GM19463 (cell line): ENCODE measurements at regions not wholly inside any gene's neighbourhood (a gene's known extent, or its start where the extent isn't known, plus 50 kb on each side); places are given as distances from the start of the nearest gene placed in this dataset.

Source experiments
- ATAC-seq: cut with Tn5 transposase; IDR thresholded peaks from one replicate; pipeline ENCODE4 v1.9.1; 2021; ENCODE audit warnings: mild to moderate bottlenecking, moderate library complexity; ENCODE audit not compliant: unreplicated experiment

DNA sequence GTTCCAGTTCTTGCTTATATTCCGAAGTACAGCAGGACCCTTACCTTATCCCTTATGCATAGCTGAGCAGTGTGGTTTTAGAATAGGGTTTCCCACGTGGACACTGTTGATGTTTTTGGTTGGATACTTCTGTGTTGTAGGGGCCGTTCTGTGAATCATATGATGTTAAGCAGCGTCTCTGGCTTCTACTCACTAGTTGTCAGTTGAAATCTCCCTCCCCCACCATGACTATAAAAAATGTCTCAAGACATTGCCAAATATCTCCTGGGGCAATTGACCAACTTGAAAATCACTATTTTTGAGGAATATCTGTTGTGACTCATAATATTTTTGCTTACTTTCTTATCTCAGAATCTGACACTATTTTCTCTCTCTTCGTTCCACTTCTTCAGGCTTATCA, 713.7 kb downstream of the TSN start:
- no peak for ATAC-seq

DNA sequence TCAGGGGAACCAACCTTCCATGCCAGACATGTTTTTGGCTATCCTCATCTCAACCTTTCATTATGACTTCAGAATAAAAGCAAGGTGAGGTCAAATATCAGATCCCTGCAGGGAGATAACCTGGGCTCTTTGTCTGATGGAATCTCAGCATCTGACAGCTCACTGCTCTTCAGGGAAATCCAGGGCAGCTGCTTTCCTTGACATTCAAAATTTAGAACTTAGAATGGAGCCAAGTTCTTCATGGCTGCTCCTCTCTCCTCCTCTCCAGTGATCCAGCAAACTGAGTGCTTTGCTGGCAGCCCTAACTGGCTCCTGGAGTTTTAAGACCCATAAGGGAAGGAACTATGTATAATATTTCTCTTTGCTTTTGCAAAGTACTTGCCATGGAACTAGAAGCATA, 716.3 kb downstream of the TSN start:
- ATAC-seq: no peak

DNA sequence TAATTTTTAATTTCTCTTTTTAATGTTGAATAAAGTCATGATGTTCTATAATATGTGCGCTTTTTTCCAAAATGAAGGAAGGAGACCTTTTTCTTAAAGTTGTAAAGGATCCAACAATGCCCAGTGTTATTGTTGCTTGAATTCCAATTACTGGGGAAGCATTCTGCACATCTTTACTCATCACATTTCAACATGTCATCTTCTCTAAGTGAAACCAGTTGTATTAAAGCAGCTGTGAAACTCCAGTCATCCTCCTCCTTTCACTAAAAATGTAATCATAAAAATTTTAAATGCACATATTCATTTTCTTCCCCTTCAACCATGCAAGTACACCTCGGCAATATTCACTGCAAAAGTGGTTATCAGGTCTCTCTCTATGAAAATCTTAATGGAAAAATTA, 722.7 kb downstream of the TSN start:
- ATAC-seq: no peak

DNA sequence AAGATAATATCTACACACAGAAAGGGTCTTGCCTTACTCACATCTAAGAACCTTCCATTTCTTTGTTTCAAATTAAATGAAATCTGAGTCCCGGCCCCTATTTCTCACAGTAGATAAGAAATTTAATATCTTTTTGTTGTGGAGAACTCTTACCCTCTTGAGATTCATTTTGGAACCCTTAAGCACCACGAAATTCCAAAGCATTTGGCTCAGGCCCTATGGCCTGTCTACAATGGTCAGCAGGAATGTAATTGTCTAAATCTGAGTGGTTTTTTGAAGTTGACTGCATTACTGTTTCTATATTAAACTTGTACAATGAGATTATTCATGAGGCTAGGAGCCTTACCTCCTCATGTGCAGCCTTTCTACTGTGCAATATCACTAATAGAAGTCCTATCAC, 723.3 kb downstream of the TSN start:
- no peak for ATAC-seq

DNA sequence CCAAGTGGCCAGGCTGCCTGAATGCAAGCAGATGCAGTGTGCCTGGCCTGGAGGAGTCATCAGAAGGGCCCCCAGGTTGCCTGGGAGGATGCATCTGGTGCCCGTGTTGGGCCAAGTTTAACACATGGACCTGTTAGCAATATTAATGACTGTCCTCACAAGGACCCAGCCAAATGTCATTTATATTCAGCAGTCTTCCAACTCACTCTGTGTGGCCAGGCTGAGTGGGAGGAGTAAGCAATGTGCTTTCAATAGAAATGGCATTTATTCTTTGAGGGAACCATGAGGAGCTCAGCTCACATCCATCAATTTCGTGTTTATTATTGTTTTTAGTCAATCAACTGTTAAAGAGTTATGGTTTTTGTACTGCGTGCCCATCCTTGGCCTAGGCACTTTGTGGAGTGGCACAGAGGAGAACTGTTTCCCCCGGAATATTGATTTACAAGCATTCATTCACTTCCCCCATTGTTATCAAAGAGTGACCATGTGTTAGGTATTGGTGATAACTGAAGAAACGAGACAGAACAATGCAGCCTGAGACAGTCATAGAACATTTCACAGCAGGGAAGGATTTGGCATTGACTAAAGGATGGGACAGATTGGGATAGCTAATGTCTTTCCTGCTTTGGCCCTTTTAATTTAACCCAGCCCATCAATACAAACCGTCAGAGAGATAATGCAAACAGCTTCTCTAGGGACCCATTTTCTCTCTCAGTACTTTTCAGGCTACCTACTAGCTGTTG, 725.2 kb downstream of the TSN start:
- no peak for ATAC-seq

DNA sequence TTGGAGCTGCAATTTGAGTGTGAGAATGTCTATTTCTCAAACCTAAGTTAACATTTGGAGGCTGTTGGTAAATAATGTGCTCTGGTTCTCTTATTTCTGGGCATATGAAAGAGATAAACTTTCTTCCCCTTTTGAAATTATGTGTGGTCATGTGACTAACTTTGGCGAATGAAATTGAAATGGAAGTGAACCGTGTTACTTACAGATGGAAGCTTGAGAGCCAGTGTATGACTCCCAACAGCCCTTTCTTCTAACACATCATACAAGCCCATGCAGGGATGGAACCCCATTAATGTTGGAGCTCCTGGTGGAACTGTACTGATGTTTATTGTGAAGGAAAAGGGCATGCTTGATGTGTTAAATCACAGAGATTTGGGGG, 725.8 kb downstream of the TSN start:
- ATAC-seq: no peak

DNA sequence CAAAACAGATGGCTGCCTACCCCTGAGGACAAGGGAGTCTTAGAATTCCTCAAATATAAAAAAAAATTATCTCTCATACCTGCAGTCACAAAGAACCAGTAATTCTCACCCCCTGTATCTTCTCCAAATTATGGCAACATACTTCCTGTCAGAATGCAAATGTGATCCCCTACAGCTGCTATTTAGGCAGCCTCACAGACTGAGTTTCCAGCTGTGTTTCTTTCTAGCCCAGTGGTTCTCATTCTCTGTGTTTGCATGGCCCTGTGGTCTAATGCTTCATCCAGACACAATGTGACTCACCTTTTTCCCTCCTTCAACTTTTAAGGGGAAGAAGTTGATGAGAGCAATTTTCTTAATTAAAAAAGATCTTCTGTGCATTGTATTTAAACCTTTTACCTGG, 726.3 kb downstream of the TSN start:
- peak; percentile 71 for ATAC-seq

DNA sequence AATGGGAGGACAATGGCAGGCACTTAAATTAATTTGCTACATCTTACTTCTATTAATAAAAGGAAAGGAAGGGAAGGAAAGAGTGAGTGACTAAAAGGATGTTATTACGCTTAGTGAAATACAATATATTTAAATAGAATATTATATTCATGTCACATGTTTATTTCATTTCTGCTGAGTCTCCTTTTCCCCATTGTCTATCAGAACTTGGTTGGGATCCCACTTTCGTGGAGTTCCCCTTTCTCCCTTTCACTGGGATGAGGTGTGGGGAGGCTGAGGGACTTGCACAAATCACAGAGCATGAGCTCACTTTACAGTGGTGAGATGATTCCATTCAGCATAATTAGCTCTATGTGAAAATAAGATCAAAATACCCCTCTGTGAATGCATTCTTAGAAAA, 730.6 kb downstream of the TSN start:
- no peak for ATAC-seq

DNA sequence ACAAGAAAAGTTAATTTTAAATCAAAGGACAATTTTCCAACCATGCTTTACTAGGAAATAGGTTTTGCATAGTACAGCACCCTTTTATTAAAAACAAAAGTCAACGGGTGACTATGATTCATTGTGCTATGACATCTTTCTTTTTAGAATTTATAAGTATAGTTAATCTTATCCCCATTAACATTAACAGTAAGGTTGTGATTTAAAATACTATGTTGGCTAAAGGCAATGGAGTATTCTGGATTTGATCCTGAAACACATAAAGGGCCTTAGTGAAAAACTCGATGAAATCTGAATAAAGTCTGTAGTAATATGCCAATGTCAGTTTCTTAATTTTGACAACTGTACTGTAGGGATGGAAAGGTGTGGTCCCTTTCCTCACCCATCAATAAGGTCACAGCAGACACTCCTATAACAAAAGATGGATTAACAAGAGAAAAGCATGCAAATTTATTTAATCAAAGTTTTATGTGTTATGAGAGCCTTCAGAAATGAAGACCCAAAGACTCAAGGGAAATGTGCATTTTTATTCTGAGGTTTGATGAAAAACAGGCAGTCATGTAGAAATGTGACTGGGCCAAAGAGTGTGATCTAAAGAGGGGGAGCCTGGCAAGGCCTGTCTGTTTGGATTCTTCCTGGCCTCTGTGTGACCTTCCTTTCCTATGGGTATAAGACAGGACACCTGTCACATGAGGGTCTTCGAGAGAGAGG, 731.4 kb downstream of the TSN start:
- ATAC-seq: no peak

DNA sequence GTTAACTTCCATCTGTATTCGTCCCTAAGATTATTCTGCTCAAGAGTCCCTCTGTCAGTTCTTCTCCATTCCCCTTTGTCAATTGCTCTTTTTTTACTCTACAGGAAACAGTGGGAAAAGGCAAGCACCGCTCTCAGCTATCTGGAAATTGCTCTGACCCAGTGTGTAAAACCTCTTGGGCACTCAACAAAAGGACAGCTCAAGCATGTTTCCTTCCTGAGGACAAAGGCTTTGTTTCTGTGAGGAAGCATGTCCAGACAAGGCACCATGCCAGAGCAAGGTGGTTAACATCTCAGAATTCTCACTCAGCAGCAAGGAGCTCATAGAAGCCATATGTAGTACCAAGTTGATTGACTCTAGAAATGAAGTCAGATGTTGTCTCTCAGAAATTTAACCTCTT, 735.6 kb downstream of the TSN start:
- ATAC-seq: no peak

DNA sequence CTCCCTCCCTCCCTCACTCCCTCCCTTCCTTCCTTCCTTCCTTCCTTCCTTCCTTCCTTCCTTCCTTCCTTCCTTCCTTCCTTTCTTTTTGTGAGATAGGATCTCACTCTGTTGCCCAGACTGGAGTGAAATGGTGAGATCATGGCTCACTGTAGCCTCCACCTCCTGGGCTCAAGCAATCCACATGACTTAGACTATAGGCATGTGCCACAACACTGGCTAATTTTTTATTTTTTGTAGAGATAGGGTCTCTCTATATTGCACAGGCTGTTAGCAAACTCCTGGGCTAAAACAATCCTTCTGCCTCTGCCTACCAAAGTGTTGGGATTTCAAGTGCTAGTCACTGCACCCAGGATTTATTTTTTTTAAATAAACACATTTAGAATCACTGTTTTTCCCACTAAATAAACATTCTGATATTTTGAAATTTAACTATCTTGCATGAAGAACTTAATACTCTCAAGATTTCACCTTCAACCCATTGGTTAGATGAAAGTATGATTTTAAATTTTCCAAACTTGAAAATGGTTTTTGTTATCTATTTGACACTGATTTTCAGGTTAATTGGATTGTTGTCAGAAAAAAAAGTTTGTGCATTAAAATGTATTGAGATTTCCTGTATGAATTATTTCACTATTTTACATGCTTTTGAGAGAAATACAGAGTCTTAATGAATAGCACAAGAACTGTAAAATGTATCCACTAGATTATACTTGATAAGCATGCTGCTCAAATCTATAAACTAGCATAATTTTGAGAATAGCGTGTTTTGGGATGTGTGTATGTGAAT, 745.1 kb downstream of the TSN start:
- no peak for ATAC-seq

DNA sequence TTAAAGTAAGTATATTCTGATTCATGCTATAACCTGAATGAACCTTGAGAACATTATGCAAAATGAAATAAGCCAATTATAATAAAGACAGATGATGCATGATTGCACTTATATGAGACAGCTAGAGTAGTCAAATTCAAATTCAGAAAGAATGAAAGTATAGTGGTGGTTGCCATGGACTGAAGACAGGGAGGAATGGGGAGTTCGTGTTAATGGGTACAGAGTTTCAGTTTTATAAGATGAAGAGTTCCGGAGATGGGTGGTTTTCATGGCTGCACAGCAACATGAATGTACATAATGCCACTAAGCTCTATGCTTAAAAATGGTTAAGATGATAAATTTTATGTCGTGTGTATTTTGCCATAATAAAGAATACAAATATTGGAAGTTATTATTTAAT, 751.2 kb downstream of the TSN start:
- no peak for ATAC-seq

DNA sequence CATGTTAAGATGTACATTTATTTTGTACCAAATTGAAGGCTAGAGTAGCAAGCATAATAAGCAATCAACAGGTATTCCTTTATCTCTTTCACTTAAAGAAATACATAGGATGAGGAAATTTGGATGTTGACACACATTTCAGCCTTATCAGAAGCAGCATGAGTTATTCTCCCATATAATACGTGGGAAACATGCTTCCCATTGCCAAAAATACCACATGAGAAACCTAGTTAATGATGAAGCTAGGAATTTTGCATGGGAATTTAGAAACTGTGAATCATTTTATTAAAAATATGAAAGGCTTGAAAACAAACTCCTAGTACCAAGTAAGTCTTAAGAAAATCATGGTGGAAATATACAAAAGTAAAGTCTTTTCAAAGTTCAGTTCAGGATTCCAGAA, 751.8 kb downstream of the TSN start:
- ATAC-seq: no peak

DNA sequence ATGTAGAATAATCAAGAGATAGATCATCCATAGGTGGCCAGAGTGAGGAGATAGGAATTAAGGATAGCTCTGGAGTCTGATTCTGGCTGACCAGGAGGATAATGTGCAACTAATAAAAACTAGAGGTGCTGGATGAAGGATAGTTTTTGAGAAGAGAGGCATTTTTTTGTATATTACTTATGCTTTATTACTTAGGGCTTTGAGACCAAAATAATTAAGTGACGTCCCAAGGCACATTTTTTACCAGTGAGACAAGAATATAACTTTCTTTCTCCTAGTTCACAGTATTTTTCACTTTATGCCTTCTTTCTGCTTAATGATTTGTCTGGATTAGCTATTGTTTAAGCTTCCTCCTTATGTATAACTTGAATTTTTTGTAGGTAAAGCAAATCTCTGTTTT, 756.6 kb downstream of the TSN start:
- ATAC-seq: no peak

DNA sequence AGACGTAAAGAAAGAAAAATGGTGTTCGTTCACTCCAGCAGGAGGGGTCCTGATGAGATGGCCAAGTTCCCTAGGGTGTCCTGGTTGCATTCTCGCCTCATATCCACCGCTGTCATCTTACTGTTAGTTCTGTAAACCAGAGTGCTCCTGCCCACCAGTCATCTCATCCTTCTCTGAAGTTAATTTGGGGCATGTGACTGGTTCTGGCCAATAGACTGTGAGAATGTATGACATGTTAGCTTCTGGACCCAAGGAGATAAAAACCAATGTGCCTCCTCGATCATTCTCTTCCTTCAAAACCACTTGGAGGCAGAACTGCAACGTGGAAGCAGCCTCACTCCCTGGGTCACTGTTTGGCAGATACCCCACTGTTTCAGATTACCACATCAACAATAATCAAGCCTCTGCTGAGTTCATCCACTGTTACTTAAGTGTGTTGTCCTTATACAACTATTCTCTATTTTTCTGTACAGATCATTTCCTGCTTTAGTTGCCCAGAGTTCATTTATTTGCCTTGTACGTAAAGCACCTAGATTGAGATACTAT, 759.1 kb downstream of the TSN start:
- no peak for ATAC-seq

DNA sequence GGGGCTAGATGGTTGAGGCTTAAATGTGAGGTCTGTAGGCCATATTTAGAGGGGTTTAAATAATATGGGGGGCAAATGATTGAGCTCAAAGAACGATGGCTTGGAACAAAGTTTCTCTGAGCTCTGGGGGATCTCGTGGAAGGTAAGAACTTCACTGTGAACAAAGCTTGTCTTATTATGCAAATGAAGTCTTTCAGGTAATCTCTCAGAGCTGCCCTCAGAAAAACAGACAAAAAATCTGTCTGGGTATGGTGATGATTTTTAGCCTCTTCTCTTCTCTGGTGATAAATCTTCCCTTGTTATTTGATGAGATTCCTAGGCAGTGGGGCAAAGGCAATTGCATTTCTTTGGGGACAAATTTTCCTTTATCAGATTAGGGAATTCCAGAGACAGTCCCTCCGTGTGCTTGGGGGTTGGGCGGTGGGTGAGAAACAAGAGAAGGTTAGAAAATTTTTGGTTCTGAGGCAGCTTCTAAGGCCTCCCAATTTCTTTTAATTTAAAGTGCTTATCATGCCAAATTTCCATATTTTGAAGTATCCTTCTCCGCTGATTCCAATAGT, 760.4 kb downstream of the TSN start:
- ATAC-seq: no peak

DNA sequence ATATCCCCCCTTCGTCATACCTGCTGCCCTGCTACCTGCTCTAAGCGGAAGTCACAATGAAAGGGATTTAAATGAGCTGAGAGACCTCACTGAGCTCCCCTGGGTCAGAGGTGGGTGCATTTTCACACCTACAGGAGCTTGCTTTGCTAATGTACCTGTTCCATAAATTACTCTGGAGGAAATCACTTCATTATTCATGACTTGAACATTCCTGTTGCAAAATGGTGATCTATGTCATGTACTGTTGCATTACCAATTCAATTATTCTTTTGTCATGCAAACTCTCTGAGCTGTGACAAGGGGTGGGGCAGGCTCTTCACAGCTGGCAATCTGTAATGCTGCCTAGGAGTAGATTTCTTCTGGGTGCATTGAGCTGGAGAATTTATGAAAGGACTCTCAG, 761.3 kb downstream of the TSN start:
- ATAC-seq: no peak

DNA sequence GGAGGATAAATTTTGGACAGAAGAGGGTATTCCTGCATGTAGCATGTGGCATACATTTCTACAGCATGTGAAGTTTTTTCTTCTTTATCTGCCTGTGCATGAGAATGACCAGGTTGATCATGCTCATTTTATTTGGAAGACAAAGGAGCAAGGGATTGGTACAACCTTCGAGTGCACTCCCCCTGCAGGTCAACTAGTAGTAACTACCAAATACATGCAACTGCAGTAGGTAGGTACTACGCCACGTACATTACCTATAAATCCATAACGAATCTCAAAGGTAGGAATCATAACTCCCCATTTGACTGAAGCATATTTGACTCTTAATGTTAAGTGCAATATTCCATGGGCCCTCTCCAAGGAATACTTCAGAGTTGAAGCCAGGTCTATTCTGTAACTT, 763.9 kb downstream of the TSN start:
- ATAC-seq: no peak

DNA sequence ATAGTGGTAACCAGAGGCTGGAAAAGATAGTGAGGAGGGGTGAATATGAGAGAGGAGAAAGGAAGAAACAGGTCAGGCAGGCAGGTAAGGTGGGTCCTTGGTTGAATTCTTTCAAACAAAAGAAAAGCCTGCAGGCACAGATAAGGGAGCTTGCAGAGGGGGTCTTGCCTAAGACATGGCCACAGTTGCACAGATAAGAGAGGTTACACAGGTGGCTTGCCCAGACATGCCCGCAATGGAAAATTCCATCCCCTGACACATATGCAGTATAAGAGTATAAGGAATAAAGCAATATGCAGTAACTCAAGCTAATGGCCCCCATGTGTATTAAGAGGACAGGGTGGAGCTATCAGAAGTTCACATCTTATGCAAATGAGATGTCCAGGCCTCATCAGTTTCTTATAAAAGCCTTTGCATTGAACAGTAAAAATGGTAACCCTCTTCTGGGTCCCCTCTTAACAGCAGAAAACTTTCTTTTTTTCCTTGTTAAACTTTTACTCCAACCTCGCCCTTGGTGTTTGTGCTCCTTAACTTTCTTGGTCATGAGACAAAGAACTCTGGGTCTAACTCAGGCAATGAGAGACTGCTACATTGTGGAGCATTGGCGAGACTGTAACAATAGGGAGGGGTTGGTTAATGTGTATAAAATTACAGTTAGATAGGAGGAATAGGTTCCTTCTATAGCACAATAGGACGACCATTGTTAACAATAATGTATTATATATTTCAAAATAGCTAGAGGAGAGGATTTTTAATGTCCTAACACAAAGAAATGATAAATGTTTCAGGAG, 764.6 kb downstream of the TSN start:
- ATAC-seq: no peak

DNA sequence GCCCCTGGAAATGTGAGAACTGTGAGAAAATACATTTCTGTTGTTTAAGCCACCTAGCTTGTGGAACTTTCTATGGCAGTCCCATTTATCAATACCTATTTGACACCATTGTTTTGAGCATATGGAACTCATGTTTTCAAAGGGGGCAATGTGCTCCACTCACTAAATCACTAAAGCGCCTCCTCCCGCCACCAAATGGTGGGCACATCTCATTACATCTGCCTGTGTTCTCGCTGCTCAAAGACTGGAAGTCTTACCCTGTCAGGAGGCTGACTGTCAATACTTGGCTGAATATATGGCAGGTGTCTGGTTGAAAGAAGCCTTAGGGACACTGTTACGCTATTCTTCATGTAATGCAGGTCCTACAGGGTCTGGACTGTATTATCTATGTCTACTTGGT, 767.7 kb downstream of the TSN start:
- no peak for ATAC-seq

DNA sequence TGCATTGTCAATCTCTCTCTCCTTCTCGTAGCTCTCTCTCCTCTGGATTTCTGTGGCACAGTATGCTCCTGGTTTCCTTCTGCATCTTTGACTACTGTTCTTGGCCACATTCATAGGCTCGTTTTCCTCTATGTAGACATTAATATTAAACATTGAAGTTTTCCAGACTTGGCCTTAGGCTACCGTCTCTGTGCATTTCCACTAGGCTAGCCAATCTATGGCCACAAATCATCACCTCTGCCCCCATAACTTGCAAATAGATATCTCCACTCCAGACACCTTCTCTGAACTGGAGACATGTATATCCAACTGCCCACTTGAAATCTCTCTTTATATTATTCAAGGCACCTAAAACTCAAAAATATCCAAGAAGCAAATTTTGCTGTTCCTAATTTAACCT, 768.5 kb downstream of the TSN start:
- no peak for ATAC-seq
